GM18498 (cell line): ENCODE measurements at regions not wholly inside any gene's neighbourhood (a gene's known extent, or its start where the extent isn't known, plus 50 kb on each side); places are given as distances from the start of the nearest gene placed in this dataset.

Experiments used
- ATAC-seq: cut with Tn5 transposase; IDR thresholded peaks from one replicate; pipeline ENCODE4 v1.9.1; 2021; ENCODE audit warnings: mild to moderate bottlenecking, moderate library complexity; ENCODE audit not compliant: unreplicated experiment

GRCh38 chr4:137597752-137598430 is 65.6 kb upstream of the PCDH18 start:
- no peak for ATAC-seq

GRCh38 chr4:137587796-137588195 is 55.5 kb upstream of the PCDH18 start:
- no peak for ATAC-seq

- no peak for ATAC-seq
Measured at GRCh38 chr4:137583671-137584070, 51.4 kb upstream of the PCDH18 start.
